Loucy (cell line): ENCODE measurements at regions not wholly inside any gene's neighbourhood (a gene's known extent, or its start where the extent isn't known, plus 50 kb on each side); places are given as distances from the start of the nearest gene placed in this dataset.

Experiments
- H2AFZ ChIP-seq: fragments of 200-600 bp; sonication (generic); 2 replicates; pipeline ENCODE4 v1.6.0; 2016; ENCODE audit warnings: antibody characterized with exemption, mild to moderate bottlenecking, low read length, moderate library complexity
- H3F3A ChIP-seq: fragments of 200-600 bp; 2 replicates; pipeline ENCODE4 v1.6.0; 2016; ENCODE audit warnings: antibody characterized with exemption, low read depth, mild to moderate bottlenecking
- H3K27me3 ChIP-seq: fragments of 200-600 bp; sonication (generic); 2 replicates; pipeline ENCODE4 v1.6.1; 2014; ENCODE audit warnings: low read length, mild to moderate bottlenecking; ENCODE audit not compliant: insufficient read depth, poor library complexity, severe bottlenecking
- H3K36me3 ChIP-seq: fragments of 200-600 bp; sonication (generic); 2 replicates; pipeline ENCODE4 v1.6.1; 2016; ENCODE audit warnings: low read length; ENCODE audit not compliant: insufficient read depth
- H3K4me1 ChIP-seq: fragments of 200-600 bp; sonication (generic); 2 replicates; pipeline ENCODE4 v1.5.1; 2014; ENCODE audit warnings: low read length, mild to moderate bottlenecking; ENCODE audit not compliant: insufficient read depth, poor library complexity, severe bottlenecking
- H3K4me2 ChIP-seq: fragments of 200-600 bp; sonication (generic); 2 replicates; pipeline ENCODE4 v1.6.0; 2014; ENCODE audit warnings: antibody characterized with exemption, low read length, low read depth, mild to moderate bottlenecking; ENCODE audit not compliant: poor library complexity, severe bottlenecking
- H3K4me3 ChIP-seq: fragments of 200-600 bp; sonication (generic); 2 replicates; pipeline ENCODE4 v1.5.1; 2014; ENCODE audit warnings: low read length, mild to moderate bottlenecking, mixed read lengths; ENCODE audit not compliant: poor library complexity, severe bottlenecking
- H3K79me2 ChIP-seq: fragments of 200-600 bp; sonication (generic); 2 replicates; pipeline ENCODE4 v1.6.1; 2014; ENCODE audit warnings: low read length; ENCODE audit not compliant: insufficient read depth
- H3K9ac ChIP-seq: fragments of 200-600 bp; sonication (generic); 2 replicates; pipeline ENCODE4 v1.6.0; 2014; ENCODE audit warnings: mild to moderate bottlenecking, low read depth, low read length, moderate library complexity; ENCODE audit not compliant: poor library complexity, severe bottlenecking
- H3K9me2 ChIP-seq: fragments of 200-600 bp; sonication (generic); replicated peaks from 2 replicates; pipeline ENCODE4 v1.6.1; 2016; ENCODE audit warnings: low read depth, low read length, mixed read lengths
- H3K9me3 ChIP-seq: fragments of 200-600 bp; sonication (generic); 2 replicates; pipeline ENCODE4 v1.6.1; 2014; ENCODE audit warnings: mild to moderate bottlenecking, antibody characterized with exemption, low read length, low read depth; ENCODE audit not compliant: insufficient read depth
- H4K20me1 ChIP-seq: fragments of 200-600 bp; sonication (generic); 2 replicates; pipeline ENCODE4 v1.6.0; 2014; ENCODE audit warnings: antibody characterized with exemption, low read length, mild to moderate bottlenecking; ENCODE audit not compliant: insufficient read depth, poor library complexity, severe bottlenecking
- EZH2phosphoT487 ChIP-seq: fragments of 200-600 bp; IDR thresholded peaks from 2 replicates; pipeline ENCODE4 v1.6.1; 2018; ENCODE audit warnings: antibody characterized with exemption, mild to moderate bottlenecking, moderate library complexity, borderline replicate concordance
- TF ChIP-seq, protein P1 (sequence below): fragments of 200-600 bp; sonication (generic); conservative IDR thresholded peaks from 2 replicates; pipeline ENCODE4 v1.5.1; 2014; ENCODE audit warnings: mild to moderate bottlenecking, antibody characterized with exemption, low read length

GRCh38 chr11:90309693-90310092 is 86.8 kb upstream of the CHORDC1 start:
- Histone ChIP-seq H3K4me1 (no peaks in the 10 kb centered on the region), H3K9me3 (no peaks in the 10 kb centered on the region), H3K9me2 (no peaks in the 10 kb centered on the region), H3K4me2 (no peak overlapping the region), H4K20me1 (no peaks in the 10 kb centered on the region), H3K4me3 (no peak overlapping the region), H3K79me2 (no peaks in the 10 kb centered on the region), H2AFZ (no peak overlapping the region), H3K27me3 (no peaks in the 10 kb centered on the region), H3K36me3 (no peaks in the 10 kb centered on the region), H3F3A (no peaks in the 10 kb centered on the region), H3K9ac (no peak overlapping the region)
- no peak for TF ChIP-seq EZH2phosphoT487
- TF ChIP-seq, protein P1, sequence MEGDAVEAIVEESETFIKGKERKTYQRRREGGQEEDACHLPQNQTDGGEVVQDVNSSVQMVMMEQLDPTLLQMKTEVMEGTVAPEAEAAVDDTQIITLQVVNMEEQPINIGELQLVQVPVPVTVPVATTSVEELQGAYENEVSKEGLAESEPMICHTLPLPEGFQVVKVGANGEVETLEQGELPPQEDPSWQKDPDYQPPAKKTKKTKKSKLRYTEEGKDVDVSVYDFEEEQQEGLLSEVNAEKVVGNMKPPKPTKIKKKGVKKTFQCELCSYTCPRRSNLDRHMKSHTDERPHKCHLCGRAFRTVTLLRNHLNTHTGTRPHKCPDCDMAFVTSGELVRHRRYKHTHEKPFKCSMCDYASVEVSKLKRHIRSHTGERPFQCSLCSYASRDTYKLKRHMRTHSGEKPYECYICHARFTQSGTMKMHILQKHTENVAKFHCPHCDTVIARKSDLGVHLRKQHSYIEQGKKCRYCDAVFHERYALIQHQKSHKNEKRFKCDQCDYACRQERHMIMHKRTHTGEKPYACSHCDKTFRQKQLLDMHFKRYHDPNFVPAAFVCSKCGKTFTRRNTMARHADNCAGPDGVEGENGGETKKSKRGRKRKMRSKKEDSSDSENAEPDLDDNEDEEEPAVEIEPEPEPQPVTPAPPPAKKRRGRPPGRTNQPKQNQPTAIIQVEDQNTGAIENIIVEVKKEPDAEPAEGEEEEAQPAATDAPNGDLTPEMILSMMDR, result no peak

GRCh38 chr11:90294526-90294925 is 71.7 kb upstream of the CHORDC1 start:
- H3F3A ChIP-seq, result no peaks in the 10 kb centered on the region
- no peaks in the 10 kb centered on the region for H3K79me2 ChIP-seq
- H3K9me3 ChIP-seq, result no peaks in the 10 kb centered on the region
- no peaks in the 10 kb centered on the region for H3K27me3 ChIP-seq
- TF ChIP-seq, protein P1, result no peak
- TF ChIP-seq EZH2phosphoT487, result no peak
- no peak overlapping the region for H2AFZ ChIP-seq
- no peaks in the 10 kb centered on the region for H4K20me1 ChIP-seq
- H3K9me2 ChIP-seq, result no peaks in the 10 kb centered on the region
- H3K9ac ChIP-seq, result no peak overlapping the region
- H3K36me3 ChIP-seq, result no peaks in the 10 kb centered on the region
- no peaks in the 10 kb centered on the region for H3K4me1 ChIP-seq
- no peak overlapping the region for H3K4me3 ChIP-seq
- no peak overlapping the region for H3K4me2 ChIP-seq

DNA sequence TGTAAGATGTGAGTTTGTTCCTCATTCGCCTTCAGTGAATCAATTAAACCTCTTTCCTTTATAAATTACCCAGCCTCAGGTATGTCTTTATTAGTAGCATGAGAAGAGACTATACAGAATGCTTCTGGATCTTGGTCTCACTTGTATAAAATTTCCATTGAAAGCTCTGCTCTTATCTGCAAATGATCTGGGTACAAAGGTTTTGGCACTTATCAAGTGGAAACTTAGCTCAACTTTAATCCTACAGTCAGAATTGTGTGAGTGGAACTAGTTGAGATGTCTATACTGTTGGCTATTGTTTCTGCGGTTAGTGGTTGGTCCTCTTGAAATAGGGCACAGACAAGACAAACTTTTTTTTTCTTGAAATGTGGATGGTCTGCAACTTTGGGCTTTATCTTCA is 71.2 kb upstream of the CHORDC1 start:
- Histone ChIP-seq H3K4me3 (no peak overlapping the region), H3K79me2 (no peaks in the 10 kb centered on the region), H3K27me3 (no peaks in the 10 kb centered on the region), H3F3A (no peaks in the 10 kb centered on the region), H3K9me2 (no peaks in the 10 kb centered on the region), H4K20me1 (no peaks in the 10 kb centered on the region), H3K36me3 (no peaks in the 10 kb centered on the region), H3K4me1 (no peaks in the 10 kb centered on the region), H3K9me3 (no peaks in the 10 kb centered on the region), H2AFZ (no peak overlapping the region), H3K9ac (no peak overlapping the region), H3K4me2 (no peak overlapping the region)
- TF ChIP-seq EZH2phosphoT487, result no peak
- TF ChIP-seq, protein P1, result no peak
